Hepatocyte (in vitro differentiated cells): ENCODE measurements at regions not wholly inside any gene's neighbourhood (a gene's known extent, or its start where the extent isn't known, plus 50 kb on each side); places are given as distances from the start of the nearest gene placed in this dataset.

Experiments used
- DNase-seq: peaks from one replicate; pipeline ENCODE4 v3.0.0-alpha.2; 2016; ENCODE audit warnings: low spot score
- H2AFZ ChIP-seq: fragments of 200-600 bp; sonication (generic); 2 replicates; pipeline ENCODE4 v1.6.0; 2016; ENCODE audit warnings: antibody characterized with exemption, mild to moderate bottlenecking
- H3K27ac ChIP-seq: fragments of 200-600 bp; sonication (generic); 2 replicates; pipeline ENCODE4 v1.5.1; 2016; ENCODE audit warnings: mild to moderate bottlenecking
- H3K27me3 ChIP-seq: fragments of 200-600 bp; sonication (generic); 2 replicates; pipeline ENCODE4 v1.6.1; 2016
- H3K36me3 ChIP-seq: fragments of 200-600 bp; sonication (generic); replicated peaks from 2 replicates; pipeline ENCODE4 v1.5.1; 2016; ENCODE audit warnings: low read depth; ENCODE audit not compliant: insufficient read depth
- H3K4me1 ChIP-seq: fragments of 200-600 bp; sonication (generic); 2 replicates; pipeline ENCODE4 v1.5.1; 2016; ENCODE audit warnings: mild to moderate bottlenecking, moderate library complexity; ENCODE audit not compliant: insufficient read depth
- H3K4me2 ChIP-seq: fragments of 200-600 bp; sonication (generic); 2 replicates; pipeline ENCODE4 v1.6.0; 2016
- H3K4me3 ChIP-seq: fragments of 200-600 bp; sonication (generic); 2 replicates; pipeline ENCODE4 v1.5.1; 2016; ENCODE audit warnings: mild to moderate bottlenecking
- H3K79me2 ChIP-seq: fragments of 200-600 bp; sonication (generic); 2 replicates; pipeline ENCODE4 v1.6.0; 2017; ENCODE audit warnings: mild to moderate bottlenecking
- H3K9me2 ChIP-seq: fragments of 200-600 bp; sonication (generic); replicated peaks from 2 replicates; pipeline ENCODE4 v1.6.0; 2017; ENCODE audit warnings: mild to moderate bottlenecking; ENCODE audit not compliant: insufficient read depth
- H3K9me3 ChIP-seq: fragments of 200-600 bp; sonication (generic); 2 replicates; pipeline ENCODE4 v1.5.1; 2016; ENCODE audit warnings: low read depth, mild to moderate bottlenecking
- H4K20me1 ChIP-seq: fragments of 200-600 bp; sonication (generic); 2 replicates; pipeline ENCODE4 v1.6.0; 2016; ENCODE audit warnings: mild to moderate bottlenecking; ENCODE audit not compliant: insufficient read depth, poor library complexity, severe bottlenecking
- EZH2 ChIP-seq: fragments of 200-600 bp; sonication (generic); IDR thresholded peaks from 2 replicates; pipeline ENCODE4 v1.6.1; 2016; ENCODE audit warnings: antibody characterized with exemption, mild to moderate bottlenecking, borderline replicate concordance
- EZH2phosphoT487 ChIP-seq: fragments of 200-600 bp; sonication (generic); IDR thresholded peaks from one replicate; pipeline ENCODE4 v1.6.1; 2018; ENCODE audit warnings: antibody characterized with exemption, mild to moderate bottlenecking, low read depth, moderate library complexity; ENCODE audit not compliant: unreplicated experiment, severe bottlenecking
- WGBS: methylation state at CpG from one replicate; pipeline ENCODE4 v1.1.6; 2016; ENCODE audit warnings: low lambda C conversion rate; ENCODE audit errors: missing lambda C conversion rate; 5-methylcytosine and 5-hydroxymethylcytosine counted together
- TF ChIP-seq, protein P1 (sequence below): fragments of 200-600 bp; sonication (generic); IDR thresholded peaks from 2 replicates; pipeline ENCODE4 v1.5.1; 2016; ENCODE audit warnings: antibody characterized with exemption, mild to moderate bottlenecking; ENCODE audit not compliant: poor library complexity

DNA sequence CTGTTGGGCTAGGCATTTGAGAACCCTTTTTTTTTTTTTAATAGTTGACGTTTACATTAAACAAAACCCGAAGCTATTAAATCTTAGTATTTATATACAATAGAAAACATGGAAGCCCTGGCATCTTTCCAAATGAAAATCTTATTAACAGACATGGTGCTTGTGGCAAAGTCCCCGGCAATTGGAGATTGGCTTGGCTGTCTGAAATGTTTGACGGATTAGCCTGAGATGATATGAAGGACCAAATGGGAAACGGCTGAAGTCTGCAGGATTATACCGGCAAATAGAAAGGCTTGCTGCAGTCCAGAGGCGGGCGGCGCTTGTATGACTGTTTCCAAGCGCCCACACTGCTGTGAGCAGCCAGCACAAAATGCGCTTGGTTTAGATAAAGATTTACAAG, 105.6 kb downstream of the BUB3 start:
- Histone ChIP-seq H3K4me1 (no peaks in the 10 kb centered on the region), H3K9me2 (no peaks in the 10 kb centered on the region), H3K9me3 (no peaks in the 10 kb centered on the region), H2AFZ (no peak overlapping the region), H3K79me2 (no peaks in the 10 kb centered on the region), H3K27me3 (no peaks in the 10 kb centered on the region), H3K4me2 (no peak overlapping the region), H3K27ac (no peak overlapping the region), H3K36me3 (no peaks in the 10 kb centered on the region), H4K20me1 (no peaks in the 10 kb centered on the region), H3K4me3 (no peak overlapping the region)
- 77% methylated on average over 11 of the region's 11 CpGs for WGBS
- no peak for DNase-seq
- no peak for TF ChIP-seq EZH2
- TF ChIP-seq EZH2phosphoT487, result no peak
- TF ChIP-seq, protein P1, sequence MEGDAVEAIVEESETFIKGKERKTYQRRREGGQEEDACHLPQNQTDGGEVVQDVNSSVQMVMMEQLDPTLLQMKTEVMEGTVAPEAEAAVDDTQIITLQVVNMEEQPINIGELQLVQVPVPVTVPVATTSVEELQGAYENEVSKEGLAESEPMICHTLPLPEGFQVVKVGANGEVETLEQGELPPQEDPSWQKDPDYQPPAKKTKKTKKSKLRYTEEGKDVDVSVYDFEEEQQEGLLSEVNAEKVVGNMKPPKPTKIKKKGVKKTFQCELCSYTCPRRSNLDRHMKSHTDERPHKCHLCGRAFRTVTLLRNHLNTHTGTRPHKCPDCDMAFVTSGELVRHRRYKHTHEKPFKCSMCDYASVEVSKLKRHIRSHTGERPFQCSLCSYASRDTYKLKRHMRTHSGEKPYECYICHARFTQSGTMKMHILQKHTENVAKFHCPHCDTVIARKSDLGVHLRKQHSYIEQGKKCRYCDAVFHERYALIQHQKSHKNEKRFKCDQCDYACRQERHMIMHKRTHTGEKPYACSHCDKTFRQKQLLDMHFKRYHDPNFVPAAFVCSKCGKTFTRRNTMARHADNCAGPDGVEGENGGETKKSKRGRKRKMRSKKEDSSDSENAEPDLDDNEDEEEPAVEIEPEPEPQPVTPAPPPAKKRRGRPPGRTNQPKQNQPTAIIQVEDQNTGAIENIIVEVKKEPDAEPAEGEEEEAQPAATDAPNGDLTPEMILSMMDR, result no peak

DNA sequence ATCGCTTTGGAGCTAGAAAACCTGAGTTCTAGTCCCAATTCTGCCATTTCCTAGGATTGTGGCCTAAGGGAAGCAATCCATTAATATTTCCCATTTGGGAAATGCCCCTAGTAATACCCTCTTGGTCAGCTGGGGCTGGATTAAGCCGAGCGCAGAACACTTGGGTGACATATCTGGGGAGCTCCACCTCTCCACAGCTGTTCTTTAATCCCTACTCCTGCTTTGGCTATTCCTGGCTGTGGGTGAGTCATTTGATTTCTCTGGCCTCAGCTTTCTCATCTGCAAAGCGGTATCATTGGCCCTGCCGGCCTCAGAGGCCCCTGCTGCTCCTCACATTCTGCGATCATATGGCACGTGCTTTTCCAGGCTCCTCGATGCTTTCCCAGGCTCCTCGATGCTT, 108.3 kb downstream of the BUB3 start:
- H3K4me3 ChIP-seq, result no peak overlapping the region

DNA sequence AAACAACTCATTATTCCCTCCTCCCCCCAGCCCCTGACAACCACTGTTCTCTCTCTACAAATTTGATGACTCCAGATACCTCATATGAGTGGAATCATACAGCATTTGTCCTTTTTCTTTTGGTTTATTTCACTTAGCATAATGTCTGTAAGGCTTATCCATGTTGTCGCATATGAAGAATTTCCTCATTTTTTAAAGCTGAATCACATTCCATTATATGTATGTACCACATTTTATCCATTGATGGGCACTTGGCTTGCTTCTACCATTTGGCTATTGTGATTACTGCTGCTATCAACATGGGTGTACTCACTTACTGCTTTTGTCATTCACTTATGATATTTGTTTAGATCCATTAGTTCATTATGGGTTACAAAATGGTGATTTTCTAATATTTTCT, 112.8 kb downstream of the BUB3 start:
- Histone ChIP-seq H3K4me2 (no peak overlapping the region), H3K36me3 (no peaks in the 10 kb centered on the region), H3K4me1 (no peaks in the 10 kb centered on the region), H3K9me3 (no peaks in the 10 kb centered on the region), H3K9me2 (no peaks in the 10 kb centered on the region), H2AFZ (no peak overlapping the region), H3K79me2 (no peaks in the 10 kb centered on the region), H3K4me3 (no peak overlapping the region), H4K20me1 (no peaks in the 10 kb centered on the region), H3K27ac (no peak overlapping the region), H3K27me3 (no peaks in the 10 kb centered on the region)
- 100% methylated on average over 1 of the region's 1 CpG for WGBS
- DNase-seq, result no peak
- TF ChIP-seq EZH2 (no peak), EZH2phosphoT487 (no peak)
- TF ChIP-seq, protein P1, result no peak

More for the DNA sequence above, 108.3 kb downstream of the BUB3 start:
- no peaks in the 10 kb centered on the region for H3K4me1 ChIP-seq
- no peak for DNase-seq
- H3K9me2 ChIP-seq, result no peaks in the 10 kb centered on the region
- no peaks in the 10 kb centered on the region for H3K36me3 ChIP-seq
- no peaks in the 10 kb centered on the region for H3K27me3 ChIP-seq
- H4K20me1 ChIP-seq, result no peaks in the 10 kb centered on the region
- H2AFZ ChIP-seq, result no peak overlapping the region
- no peaks in the 10 kb centered on the region for H3K9me3 ChIP-seq
- H3K79me2 ChIP-seq, result no peaks in the 10 kb centered on the region
- no peak overlapping the region for H3K4me2 ChIP-seq
- H3K27ac ChIP-seq, result no peak overlapping the region
- TF ChIP-seq EZH2phosphoT487 (no peak), EZH2 (no peak)
- TF ChIP-seq, protein P1, result no peak
- WGBS, result 82% methylated on average over 9 of the region's 9 CpGs

DNA sequence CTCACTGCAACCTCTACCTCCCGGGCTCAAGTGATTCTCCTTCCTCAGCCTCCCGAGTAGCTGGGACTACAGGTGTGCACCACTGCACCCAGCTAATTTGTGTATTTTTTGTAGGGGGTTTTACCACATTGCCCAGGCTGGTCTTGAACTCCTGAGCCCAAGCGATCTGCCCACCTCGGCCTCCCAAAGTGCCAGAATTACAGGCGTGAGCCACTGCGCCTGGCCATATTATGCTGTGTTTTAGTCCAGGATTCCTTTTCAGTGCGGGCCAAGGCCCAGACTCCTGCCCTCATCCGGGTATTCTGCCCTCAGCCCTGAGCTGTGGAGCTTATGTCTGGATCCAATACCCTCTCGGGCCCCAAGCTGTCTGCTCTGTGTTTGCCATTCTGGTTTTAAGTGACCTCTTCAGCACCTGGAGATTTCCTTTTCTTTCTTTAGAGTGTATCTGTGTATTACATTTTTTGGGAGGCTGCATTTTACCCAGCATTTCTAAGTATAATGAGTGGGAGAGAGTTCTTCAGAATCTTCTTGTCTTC, 114.9 kb downstream of the BUB3 start:
- DNase-seq, result no peak
- no peak overlapping the region for H3K4me2 ChIP-seq
- H3K9me2 ChIP-seq, result no peaks in the 10 kb centered on the region
- no peak overlapping the region for H3K27ac ChIP-seq
- H3K9me3 ChIP-seq, result no peaks in the 10 kb centered on the region
- H2AFZ ChIP-seq, result no peak overlapping the region
- no peaks in the 10 kb centered on the region for H3K36me3 ChIP-seq
- peaks cover 11% of the 10 kb centered on the region for H3K27me3 ChIP-seq
- H4K20me1 ChIP-seq, result no peaks in the 10 kb centered on the region
- no peak for TF ChIP-seq EZH2phosphoT487
- H3K4me1 ChIP-seq, result no peaks in the 10 kb centered on the region
- H3K79me2 ChIP-seq, result no peaks in the 10 kb centered on the region
- WGBS, result 86% methylated on average over 9 of the region's 9 CpGs
- no peak overlapping the region for H3K4me3 ChIP-seq
